Esophagus squamous epithelium (tissue), 5 donors: ENCODE measurements at regions not wholly inside any gene's neighbourhood (a gene's known extent, or its start where the extent isn't known, plus 50 kb on each side); places are given as distances from the start of the nearest gene placed in this dataset.

Experiments
- DNase-seq: peaks from one replicate; lab custom pipeline; 2025; lab: John Stamatoyannopoulos, UW
- H3K27ac ChIP-seq, 4 donors: fragments of 200-600 bp; sonication (generic); one replicate each; pipeline ENCODE4 v1.5.1; 2016 to 2019; ENCODE audit warnings: mild to moderate bottlenecking in 1 of 4
- H3K27me3 ChIP-seq, 4 donors: fragments of 200-600 bp; sonication (generic); 1 replicate in 3 of 4; 2 replicates in 1 of 4; pipeline versions ENCODE4 v1.5.1 to v1.6.0; 2017 to 2021; ENCODE audit warnings: antibody characterized with exemption in 1 of 4
- H3K36me3 ChIP-seq, 3 donors: fragments of 200-600 bp; sonication (generic); one replicate each; pipeline ENCODE4 v1.5.1; 2016 to 2019
- H3K4me1 ChIP-seq, 3 donors: fragments of 200-600 bp; sonication (generic); one replicate each; pipeline ENCODE4 v1.5.1; 2017 to 2019
- H3K4me3 ChIP-seq, 4 donors: fragments of 200-600 bp; sonication (generic); 1 replicate in 3 of 4; 2 replicates in 1 of 4; pipeline ENCODE4 v1.5.1; 2016 to 2019; ENCODE audit warnings: mild to moderate bottlenecking in 2 of 4, moderate library complexity in 1 of 4
- H3K9me3 ChIP-seq, 3 donors: fragments of 200-600 bp; sonication (generic); one replicate each; pipeline ENCODE4 v1.5.1; 2016 to 2019
- CTCF ChIP-seq, 6 experiments: fragments of 450-650 bp in 4 of 6; fragments of 200-600 bp in 2 of 6; sonication (generic) in 2 of 6; IDR thresholded peaks; one replicate each; pipeline ENCODE4 v1.5.1; 2016 to 2019; ENCODE audit warnings: antibody characterized with exemption in 6 of 6, mild to moderate bottlenecking in 4 of 6, moderate library complexity in 4 of 6
- POLR2A ChIP-seq, 4 donors: fragments of 450-650 bp; IDR thresholded peaks; one replicate each; pipeline ENCODE4 v1.6.1; 2017; ENCODE audit warnings: antibody characterized with exemption in 4 of 4, mild to moderate bottlenecking in 4 of 4, moderate library complexity in 3 of 4
- WGBS, 2 donors: methylation state at CpG; one replicate each; pipeline ENCODE4 v1.1.5; 2018; 5-methylcytosine and 5-hydroxymethylcytosine counted together
- intact Hi-C: fragments of 100-400 bp; cut with DNase I; formaldehyde crosslinking; loops from one replicate; pipeline ENCODE4 v1.15.0; 2022
- donor health status: DM: yes; HTN: yes; CAD: no.

GRCh38 chr4:126027601-126028000 is 712.8 kb downstream of the FAT4 start:
- H3K9me3 ChIP-seq = peaks cover 0 to 9% (median 0%) of the 10 kb centered on the region in 3 donors
- H3K4me3 ChIP-seq = no peak overlapping the region
- H3K27me3 ChIP-seq = no peaks in the 10 kb centered on the region
- no peak for DNase-seq
- TF ChIP-seq CTCF (IDR thresholded peaks at IDR 0.05) (no peak), POLR2A (IDR thresholded peaks at IDR 0.05) (no peak)
- intact Hi-C loops = no loop called here
- H3K27ac ChIP-seq = no peak overlapping the region
- 55 to 67% methylated on average over 2 of the region's 2 CpGs for WGBS, 2 donors
- H3K4me1 ChIP-seq = no peaks in the 10 kb centered on the region
- no peaks in the 10 kb centered on the region for H3K36me3 ChIP-seq

GRCh38 chr4:126028876-126029275 is 714.1 kb downstream of the FAT4 start:
- DNase-seq = no peak
- no peaks in the 10 kb centered on the region for H3K4me1 ChIP-seq
- H3K9me3 ChIP-seq = peaks cover 0 to 9% (median 0%) of the 10 kb centered on the region in 3 donors
- no peak overlapping the region for H3K4me3 ChIP-seq
- TF ChIP-seq CTCF (IDR thresholded peaks at IDR 0.05) (no peak), POLR2A (IDR thresholded peaks at IDR 0.05) (no peak)
- H3K27me3 ChIP-seq = no peaks in the 10 kb centered on the region
- intact Hi-C loops = no loop called here
- H3K36me3 ChIP-seq = no peaks in the 10 kb centered on the region
- no peak overlapping the region for H3K27ac ChIP-seq

GRCh38 chr4:126037231-126037630 is 722.5 kb downstream of the FAT4 start:
- WGBS, 2 donors = 32 to 56% methylated on average over 2 of the region's 2 CpGs
- Histone ChIP-seq H3K4me3 (no peak overlapping the region), H3K36me3 (no peaks in the 10 kb centered on the region), H3K27ac (no peak overlapping the region), H3K9me3 (no peaks in the 10 kb centered on the region), H3K4me1 (no peaks in the 10 kb centered on the region), H3K27me3 (no peaks in the 10 kb centered on the region)
- TF ChIP-seq POLR2A (IDR thresholded peaks at IDR 0.05) (no peak), CTCF (IDR thresholded peaks at IDR 0.05) (no peak)
- intact Hi-C loops = no loop called here
- DNase-seq = no peak

GRCh38 chr4:126038502-126039144 is 723.9 kb downstream of the FAT4 start:
- WGBS, 2 donors = 29 to 33% methylated on average over 2 of the region's 2 CpGs
- Histone ChIP-seq H3K4me3 (no peak overlapping the region), H3K36me3 (no peaks in the 10 kb centered on the region), H3K27ac (no peak overlapping the region), H3K4me1 (no peaks in the 10 kb centered on the region), H3K9me3 (no peaks in the 10 kb centered on the region), H3K27me3 (no peaks in the 10 kb centered on the region)
- DNase-seq = no peak
- intact Hi-C loops = no loop called here
- TF ChIP-seq POLR2A (IDR thresholded peaks at IDR 0.05) = no peak
- no peak for TF ChIP-seq CTCF (IDR thresholded peaks at IDR 0.05)

GRCh38 chr4:126046081-126046614 is 731.4 kb downstream of the FAT4 start:
- Histone ChIP-seq H3K27ac (no peak overlapping the region), H3K4me1 (peaks cover 0 to under 1% (median 0%) of the 10 kb centered on the region in 3 donors), H3K36me3 (no peaks in the 10 kb centered on the region), H3K27me3 (no peaks in the 10 kb centered on the region), H3K4me3 (no peak overlapping the region), H3K9me3 (no peaks in the 10 kb centered on the region)
- intact Hi-C loops = no loop called here
- WGBS, 2 donors = 32 to 70% methylated on average over 2 of the region's 2 CpGs
- TF ChIP-seq POLR2A (IDR thresholded peaks at IDR 0.05) = no peak
- TF ChIP-seq CTCF (IDR thresholded peaks at IDR 0.05) = no peak
- no peak for DNase-seq
